ENCODE measurements at regions not wholly inside any gene's neighbourhood (a gene's known extent, or its start where the extent isn't known, plus 50 kb on each side); places are given as distances from the start of the nearest gene placed in this dataset.

GRCh38 chr1:98077691-98078090 is 156.9 kb upstream of the DPYD start:
- Histone ChIP-seq H3K4me3 (ENCODE audit: low read length) (no peak overlapping the region), H4K20me1 (ENCODE audit: insufficient read depth) (no peaks in the 10 kb centered on the region), H2AFZ (ENCODE audit: low read depth, low read length) (no peak overlapping the region), H3K4me2 (ENCODE audit: low read length) (no peak overlapping the region), H3K79me2 (replicated peaks; ENCODE audit: insufficient read depth, low read length) (no peaks in the 10 kb centered on the region), H3K27ac (ENCODE audit: low read length) (no peak overlapping the region), H3K9ac (ENCODE audit: low read length) (no peak overlapping the region), H3K9me2 (ENCODE audit: insufficient read depth, low read length) (no peaks in the 10 kb centered on the region), H3K9me3 (ENCODE audit: low read length) (no peaks in the 10 kb centered on the region), H3K27me3 (ENCODE audit: insufficient read depth, low read depth, low read length) (no peaks in the 10 kb centered on the region), H3F3A (ENCODE audit: insufficient read depth, low read length, poor library complexity, severe bottlenecking) (no peaks in the 10 kb centered on the region), H3K36me3 (ENCODE audit: insufficient read depth, low read length) (no peaks in the 10 kb centered on the region)
- TF ChIP-seq EZH2 (IDR thresholded peaks at IDR 0.05; ENCODE audit: borderline replicate concordance, insufficient read depth, low read length, poor library complexity, severe bottlenecking): no peak
- no peak for TF ChIP-seq SMC3 (conservative IDR thresholded peaks at IDR 0.05; ENCODE audit: poor library complexity)
- no peak for TF ChIP-seq TAF1 (IDR thresholded peaks at IDR 0.05; ENCODE audit: low read depth)
- no peak for TF ChIP-seq REST (IDR thresholded peaks at IDR 0.05; ENCODE audit: borderline replicate concordance)
- no peak for TF ChIP-seq RAD21 (conservative IDR thresholded peaks at IDR 0.05)
- TF ChIP-seq POLR2AphosphoS5 (IDR thresholded peaks at IDR 0.05): no peak
- TF ChIP-seq MXI1 (conservative IDR thresholded peaks at IDR 0.05; ENCODE audit: poor library complexity, severe bottlenecking): no peak
- no peak for TF ChIP-seq EP300 (conservative IDR thresholded peaks at IDR 0.05; ENCODE audit: poor library complexity, severe bottlenecking)
- no peak for TF ChIP-seq CTCF (IDR thresholded peaks at IDR 0.05; ENCODE audit: poor library complexity, severe bottlenecking)

GRCh38 chr1:98075626-98076025 is 154.8 kb upstream of the DPYD start:
- Histone ChIP-seq H3K27ac (ENCODE audit: low read length) (no peak overlapping the region), H3K27me3 (ENCODE audit: insufficient read depth, low read depth, low read length) (no peaks in the 10 kb centered on the region)

More at GRCh38 chr1:98075626-98076025, 154.8 kb upstream of the DPYD start:
- Histone ChIP-seq H2AFZ (ENCODE audit: low read depth, low read length) (no peak overlapping the region), H3K9me2 (ENCODE audit: insufficient read depth, low read length) (no peaks in the 10 kb centered on the region), H4K20me1 (ENCODE audit: insufficient read depth) (no peaks in the 10 kb centered on the region), H3K36me3 (ENCODE audit: insufficient read depth, low read length) (no peaks in the 10 kb centered on the region), H3K4me2 (ENCODE audit: low read length) (no peak overlapping the region), H3K9ac (ENCODE audit: low read length) (no peak overlapping the region), H3K4me3 (ENCODE audit: low read length) (no peak overlapping the region), H3K9me3 (ENCODE audit: low read length) (no peaks in the 10 kb centered on the region), H3F3A (ENCODE audit: insufficient read depth, low read length, poor library complexity, severe bottlenecking) (no peaks in the 10 kb centered on the region), H3K79me2 (replicated peaks; ENCODE audit: insufficient read depth, low read length) (no peaks in the 10 kb centered on the region)
- TF ChIP-seq SMC3 (conservative IDR thresholded peaks at IDR 0.05; ENCODE audit: poor library complexity) (no peak), MXI1 (conservative IDR thresholded peaks at IDR 0.05; ENCODE audit: poor library complexity, severe bottlenecking) (no peak), EZH2 (IDR thresholded peaks at IDR 0.05; ENCODE audit: borderline replicate concordance, insufficient read depth, low read length, poor library complexity, severe bottlenecking) (no peak), RAD21 (conservative IDR thresholded peaks at IDR 0.05) (no peak)
